ENCODE measurements at regions not wholly inside any gene's neighbourhood (a gene's known extent, or its start where the extent isn't known, plus 50 kb on each side); places are given as distances from the start of the nearest gene placed in this dataset.
A peak's percentile ranks its signal among the peaks of the same experiment; 100 is the strongest.

- POLR2A ChIA-PET (ENCODE audit: unreplicated experiment), result no interaction called here
- no peaks in the 10 kb centered on the region for H3F3A ChIP-seq (ENCODE audit: insufficient read depth, low read depth)
- no peaks in the 10 kb centered on the region for H3K27me3 ChIP-seq (ENCODE audit: insufficient read depth, low read depth)
- no peaks in the 10 kb centered on the region for H4K20me1 ChIP-seq (ENCODE audit: insufficient read depth)
- H2AFZ ChIP-seq, result no peak overlapping the region
- H3K9me2 ChIP-seq (ENCODE audit: insufficient read depth), result no peaks in the 10 kb centered on the region
- no peak overlapping the region for H3K4me3 ChIP-seq
- no peak for DNase-seq
- H3K27ac ChIP-seq, result no peak overlapping the region
- peaks cover 27% of the 10 kb centered on the region for H3K4me1 ChIP-seq (replicated peaks; ENCODE audit: insufficient read depth)
- intact Hi-C loops (cut with micrococcal nuclease; ENCODE audit: unreplicated experiment), result loop anchor here (2.0 kb wide), 1 partner anchor 284 kb away; no protein-coding TSS in a partner anchor
- H3K36me3 ChIP-seq (ENCODE audit: low read depth), result no peaks in the 10 kb centered on the region
- peak overlapping the region; percentile 50 for H3K4me2 ChIP-seq
- H3K9me3 ChIP-seq (ENCODE audit: insufficient read depth, low read depth), result no peaks in the 10 kb centered on the region
- CTCF ChIA-PET, result no interaction called here
- TF ChIP-seq EZH2 (IDR thresholded peaks at IDR 0.05; ENCODE audit: low read depth), result no peak
- no peak for TF ChIP-seq CTCF (conservative IDR thresholded peaks at IDR 0.05)
- BruUV-seq (replicated peaks), result no TSS peak
- H3K79me2 ChIP-seq (ENCODE audit: low read depth), result no peaks in the 10 kb centered on the region
These were observed 588.8 kb downstream of the PRELID2 start for GRCh38 chr5:145246379-145246778.

GRCh38 chr5:145245354-145245753, 589.8 kb downstream of the PRELID2 start:
- no peak for TF ChIP-seq EZH2 (IDR thresholded peaks at IDR 0.05; ENCODE audit: low read depth)
- no peak for TF ChIP-seq CTCF (conservative IDR thresholded peaks at IDR 0.05)
- BruUV-seq (replicated peaks), result no TSS peak
- no peaks in the 10 kb centered on the region for H3K79me2 ChIP-seq (ENCODE audit: low read depth)
- ChIA-PET POLR2A (ENCODE audit: unreplicated experiment) (no interaction called here), CTCF (interaction anchor here (0.7 kb wide), 2 partner anchors 443 to 1038 kb away, joined by 3 to 6 read pairs; no protein-coding TSS in a partner anchor)
- H4K20me1 ChIP-seq (ENCODE audit: insufficient read depth), result no peaks in the 10 kb centered on the region
- no peak overlapping the region for H3K27ac ChIP-seq
- no peak overlapping the region for H3K4me2 ChIP-seq
- H3K4me1 ChIP-seq (replicated peaks; ENCODE audit: insufficient read depth), result peaks cover 27% of the 10 kb centered on the region
- no peak overlapping the region for H3K4me3 ChIP-seq
- no peaks in the 10 kb centered on the region for H3K9me3 ChIP-seq (ENCODE audit: insufficient read depth, low read depth)
- H2AFZ ChIP-seq, result no peak overlapping the region
- intact Hi-C loops (cut with micrococcal nuclease; ENCODE audit: unreplicated experiment), result no loop called here
- no peaks in the 10 kb centered on the region for H3F3A ChIP-seq (ENCODE audit: insufficient read depth, low read depth)
- no peaks in the 10 kb centered on the region for H3K9me2 ChIP-seq (ENCODE audit: insufficient read depth)
- no peaks in the 10 kb centered on the region for H3K36me3 ChIP-seq (ENCODE audit: low read depth)
- peak in 1 of 2 experiments; percentile 2 for DNase-seq
- H3K27me3 ChIP-seq (ENCODE audit: insufficient read depth, low read depth), result no peaks in the 10 kb centered on the region

GRCh38 chr5:145244788-145245187, 590.4 kb downstream of the PRELID2 start:
- no peak for TF ChIP-seq CTCF (conservative IDR thresholded peaks at IDR 0.05)
- no peak for TF ChIP-seq EZH2 (IDR thresholded peaks at IDR 0.05; ENCODE audit: low read depth)
- no peaks in the 10 kb centered on the region for H3K9me3 ChIP-seq (ENCODE audit: insufficient read depth, low read depth)
- H3K27ac ChIP-seq, result no peak overlapping the region
- POLR2A ChIA-PET (ENCODE audit: unreplicated experiment), result no interaction called here
- H3K4me1 ChIP-seq (replicated peaks; ENCODE audit: insufficient read depth), result peaks cover 27% of the 10 kb centered on the region
- BruUV-seq (replicated peaks), result no TSS peak
- H3K4me3 ChIP-seq, result no peak overlapping the region
- H3K27me3 ChIP-seq (ENCODE audit: insufficient read depth, low read depth), result no peaks in the 10 kb centered on the region
- no peaks in the 10 kb centered on the region for H3K36me3 ChIP-seq (ENCODE audit: low read depth)
- H4K20me1 ChIP-seq (ENCODE audit: insufficient read depth), result no peaks in the 10 kb centered on the region
- DNase-seq, result no peak
- no peaks in the 10 kb centered on the region for H3K79me2 ChIP-seq (ENCODE audit: low read depth)
- H2AFZ ChIP-seq, result no peak overlapping the region
- H3F3A ChIP-seq (ENCODE audit: insufficient read depth, low read depth), result no peaks in the 10 kb centered on the region
- intact Hi-C loops (cut with micrococcal nuclease; ENCODE audit: unreplicated experiment), result no loop called here
- H3K4me2 ChIP-seq, result no peak overlapping the region
- CTCF ChIA-PET, result interaction anchor here (0.7 kb wide), 2 partner anchors 443 to 1038 kb away, joined by 3 to 6 read pairs; no protein-coding TSS in a partner anchor
- no peaks in the 10 kb centered on the region for H3K9me2 ChIP-seq (ENCODE audit: insufficient read depth)
